LHCN-M2 (cell line): ENCODE measurements at regions not wholly inside any gene's neighbourhood (a gene's known extent, or its start where the extent isn't known, plus 50 kb on each side); places are given as distances from the start of the nearest gene placed in this dataset.

Experiments
- DNase-seq: peaks from one replicate; pipeline ENCODE4 v3.0.0-alpha.2; 2012; ENCODE audit warnings: low read depth

DNA sequence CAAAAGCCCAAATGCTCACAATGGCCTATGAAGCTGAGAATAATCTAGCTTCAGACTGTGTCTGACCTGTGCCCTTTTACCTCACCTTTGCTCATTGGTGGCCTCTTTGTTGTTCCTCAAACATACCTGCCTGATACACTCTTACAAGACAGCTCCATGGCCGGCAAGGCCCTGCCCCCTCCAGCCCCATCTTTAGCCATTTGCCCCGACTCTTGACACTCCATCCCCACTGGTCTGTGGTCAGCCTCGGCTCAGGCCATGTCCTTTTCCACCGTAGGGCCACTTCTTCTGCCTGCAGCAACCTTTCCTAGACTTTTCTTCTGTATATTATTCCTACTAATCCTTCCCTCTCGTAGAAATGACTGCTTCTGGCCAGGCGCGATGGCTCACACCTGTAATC is 265.2 kb downstream of the RPS24 start:
- no peak for DNase-seq

DNA sequence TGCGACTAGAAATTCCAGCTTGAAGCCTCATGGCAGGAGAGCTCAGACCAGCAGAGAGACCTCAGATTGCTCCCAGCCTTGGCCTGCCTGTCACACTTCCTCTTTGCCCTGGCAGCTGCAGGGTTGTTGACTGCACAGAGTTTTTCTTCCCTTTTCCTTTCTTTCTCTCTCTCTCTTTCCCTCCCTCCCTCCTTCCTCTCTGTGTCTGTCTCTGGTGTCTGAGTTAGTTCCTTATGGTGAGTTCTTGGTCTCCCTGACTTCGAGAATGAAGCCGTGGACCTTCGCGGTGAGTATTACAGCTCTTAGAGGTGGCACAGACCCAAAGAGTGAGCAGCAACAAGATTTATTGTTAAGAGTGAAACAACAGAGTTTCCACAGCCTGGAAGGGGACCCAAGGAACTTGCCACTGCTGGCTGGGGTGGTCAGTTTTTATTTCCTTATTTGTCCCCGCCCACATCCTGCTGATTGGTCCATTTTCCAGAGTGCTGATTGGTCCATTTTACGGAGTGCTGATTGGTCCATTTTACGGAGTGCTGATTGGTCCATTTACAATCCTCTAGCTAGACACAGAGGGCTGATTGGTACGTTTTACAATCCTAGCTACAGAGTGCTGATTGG is 266.3 kb downstream of the RPS24 start:
- DNase-seq = no peak

DNA sequence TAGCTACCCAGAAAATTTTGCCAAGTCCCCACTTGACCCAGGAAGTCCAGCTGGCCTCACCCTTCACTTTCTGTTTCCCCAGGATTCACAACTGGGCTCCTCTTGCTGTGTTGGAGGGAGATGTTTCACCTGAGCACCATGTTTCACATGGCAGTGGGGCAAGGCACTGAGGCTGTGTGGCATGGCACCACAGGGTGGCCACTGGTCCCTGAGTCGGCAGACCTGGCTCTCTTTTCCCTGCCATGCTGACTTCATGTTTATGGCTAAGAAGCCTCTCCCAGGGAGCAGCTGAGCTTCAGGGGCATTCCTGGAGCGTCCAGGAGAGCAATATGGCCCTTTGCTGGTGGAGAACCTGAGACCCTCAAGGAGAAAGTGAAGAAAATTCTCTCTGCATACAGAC is 266.9 kb downstream of the RPS24 start:
- no peak for DNase-seq

DNA sequence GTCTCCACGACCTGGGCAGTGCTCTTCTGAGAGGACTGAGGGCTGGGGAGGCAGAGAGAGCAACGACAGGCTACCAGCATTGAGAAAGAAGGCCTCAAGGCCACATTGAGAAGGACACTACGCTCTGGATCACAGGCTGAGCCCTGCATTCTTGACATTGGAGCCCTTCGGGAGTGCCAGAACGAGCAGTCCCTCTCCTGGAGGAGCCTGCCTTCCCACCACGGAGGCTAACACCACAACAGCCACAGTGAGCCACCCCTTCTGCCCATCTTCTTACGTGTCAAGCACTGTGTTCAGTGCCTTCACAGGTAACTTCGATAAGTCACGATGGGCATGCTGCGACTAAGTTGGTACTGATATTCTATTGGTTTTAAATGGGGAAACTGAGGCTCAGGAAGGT is 267.8 kb downstream of the RPS24 start:
- DNase-seq = no peak

DNA sequence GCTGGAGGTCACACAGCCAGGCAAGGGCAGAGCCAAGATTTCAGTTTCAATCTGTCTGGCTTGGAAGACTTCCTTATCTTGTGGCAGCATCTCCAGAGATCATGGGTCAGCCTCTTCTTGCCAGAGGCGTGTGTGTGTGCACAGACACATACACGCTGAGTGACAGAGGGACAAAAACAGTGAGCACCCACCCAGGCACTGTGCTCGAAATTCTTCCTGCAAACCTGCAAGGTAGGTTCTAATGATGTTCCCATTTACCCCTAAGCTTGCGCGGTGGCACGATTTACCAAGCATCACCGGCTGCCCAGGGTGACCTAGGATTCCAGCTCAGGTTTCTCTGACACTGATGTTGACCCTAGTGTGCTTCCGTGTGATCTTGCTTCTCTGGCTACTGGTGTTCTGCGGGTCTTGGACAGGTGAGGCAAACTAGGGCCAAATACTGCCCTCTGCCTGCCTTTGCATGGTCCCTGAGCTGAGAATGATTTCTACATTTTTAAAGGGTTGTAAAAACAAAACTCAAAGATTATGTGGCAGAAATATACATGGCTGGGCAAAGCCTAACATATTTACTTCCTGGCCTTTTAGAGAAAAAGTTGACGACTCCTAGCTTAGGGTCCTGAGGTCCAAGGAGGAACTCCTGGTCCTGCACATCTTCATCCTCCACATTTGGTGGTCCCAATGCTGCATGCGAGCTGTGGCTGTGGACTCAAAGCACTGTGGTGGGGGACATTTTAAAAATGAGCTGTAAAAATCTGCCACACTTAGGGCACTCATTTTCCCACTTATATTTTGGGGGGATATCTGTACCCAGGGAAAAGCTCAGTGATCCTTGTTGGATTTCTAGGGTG is 268.5 kb downstream of the RPS24 start:
- DNase-seq = peak; percentile 18

DNA sequence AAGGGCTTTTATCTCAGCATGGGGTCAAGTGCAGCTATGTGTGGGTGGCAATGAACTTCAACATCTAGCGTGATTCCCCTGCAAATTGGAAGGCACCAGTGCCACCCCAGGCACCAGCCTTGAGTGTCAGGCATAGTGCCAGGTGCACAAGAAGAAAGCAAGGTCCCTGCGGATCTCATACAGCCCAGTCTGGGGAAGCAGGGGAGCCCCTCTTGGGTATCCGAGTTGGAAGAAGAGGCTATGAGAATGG is 269.0 kb downstream of the RPS24 start:
- no peak for DNase-seq

DNA sequence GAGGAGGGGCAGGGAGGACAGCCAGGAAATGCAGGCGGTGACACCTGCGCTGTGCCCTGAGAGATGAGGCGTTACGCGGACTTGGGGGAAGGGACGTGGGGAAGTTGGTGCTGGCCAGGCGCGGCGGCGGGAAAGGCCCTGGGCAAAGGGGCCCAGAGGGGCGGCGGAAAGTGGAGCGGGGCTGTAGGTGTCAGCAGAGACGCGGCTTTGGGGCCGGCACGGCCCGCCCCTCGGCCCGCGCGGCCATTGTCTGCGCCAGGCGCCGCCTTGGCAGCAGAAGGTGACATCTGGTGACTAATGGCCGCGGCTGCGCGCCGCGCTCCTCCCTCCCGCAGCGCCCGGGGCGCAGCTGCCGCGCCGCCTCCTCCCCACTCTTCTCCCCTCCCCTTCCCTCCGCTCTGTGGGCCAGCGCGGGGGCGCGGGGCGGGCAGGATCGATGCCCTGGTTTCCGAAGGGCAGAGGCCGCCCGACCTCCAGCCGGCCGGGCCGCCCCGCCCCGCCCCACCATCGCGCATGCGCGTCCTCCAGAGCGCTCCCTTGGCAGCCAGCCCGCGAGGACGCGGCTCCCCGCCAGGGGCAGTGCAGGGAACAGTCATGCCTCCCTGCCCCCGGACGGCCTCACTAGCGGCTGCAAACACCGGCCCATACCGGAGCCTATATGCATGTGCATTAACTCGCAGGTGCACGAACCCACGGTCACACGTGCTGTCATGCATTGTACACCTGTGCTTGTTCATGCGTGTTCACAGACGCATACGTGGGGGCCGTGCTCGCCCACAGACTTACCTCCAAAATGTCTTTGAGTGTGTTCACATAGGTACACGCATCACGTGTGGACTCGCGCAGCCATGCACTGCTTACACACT is 269.6 kb downstream of the RPS24 start:
- peak; percentile 95 for DNase-seq

DNA sequence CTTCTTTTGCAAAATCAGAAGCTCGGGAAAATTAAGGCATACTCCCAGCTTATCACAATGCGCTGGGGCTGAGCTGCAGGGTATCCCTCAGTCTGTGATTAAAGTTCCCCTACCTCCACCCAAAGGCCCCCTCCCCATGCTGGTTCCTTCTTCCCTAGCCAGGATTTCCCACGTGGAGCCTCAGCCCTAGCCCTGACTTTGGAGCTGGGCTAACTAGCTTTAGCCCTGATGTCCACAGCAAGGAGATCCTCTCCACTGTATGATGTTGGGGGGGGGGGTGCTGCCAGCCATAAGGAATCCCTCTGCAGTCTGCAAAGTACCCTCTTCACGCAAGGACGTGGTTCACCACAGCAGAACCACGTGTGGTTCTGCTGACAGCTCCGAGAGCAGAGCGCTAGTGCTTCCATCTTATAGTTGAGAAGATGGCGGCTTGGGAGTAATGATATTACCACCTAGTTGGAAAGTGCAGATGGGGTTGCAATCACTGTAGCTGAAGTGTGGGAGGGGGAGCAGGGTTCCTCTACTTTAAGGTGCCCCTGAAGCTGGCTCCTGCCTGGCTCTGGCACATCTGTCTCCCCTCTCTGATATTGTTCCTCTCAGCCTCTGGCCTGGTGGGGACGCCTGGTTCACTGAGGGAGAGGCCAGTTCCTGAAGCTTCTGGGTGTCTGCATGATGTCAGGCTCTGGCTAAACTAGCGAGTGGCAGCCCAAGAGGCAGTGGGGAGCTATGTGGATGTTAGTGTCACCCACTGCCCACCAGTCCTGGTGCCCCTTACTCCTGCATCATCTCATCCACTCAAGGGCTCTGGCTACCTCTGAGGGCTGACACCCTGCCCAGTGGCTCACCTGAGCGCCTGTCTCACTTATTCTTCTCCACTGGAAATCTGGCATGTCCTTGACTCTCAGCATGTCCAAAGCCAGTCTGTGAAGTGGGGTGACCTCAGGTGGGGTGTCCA is 270.7 kb downstream of the RPS24 start:
- no peak for DNase-seq

DNA sequence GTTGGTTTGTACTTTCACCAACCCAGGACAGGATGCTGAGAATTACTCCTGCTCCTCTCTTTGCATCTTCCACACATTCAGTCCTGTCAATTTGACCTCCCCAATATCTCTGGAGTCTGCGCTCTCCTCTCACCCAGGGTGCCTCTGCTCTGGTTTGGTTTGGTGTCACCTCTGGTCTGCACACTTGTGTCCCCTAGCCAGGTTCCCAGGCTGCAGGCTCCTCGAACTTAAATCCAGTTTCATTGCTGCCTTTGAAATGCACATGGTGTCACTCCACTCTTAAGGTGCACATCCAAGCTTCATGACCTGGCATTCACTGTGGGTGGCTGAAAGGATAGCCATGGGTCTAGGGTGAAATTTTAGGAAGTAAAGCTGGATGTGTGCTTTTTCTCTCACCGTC is 271.6 kb downstream of the RPS24 start:
- DNase-seq = no peak

DNA sequence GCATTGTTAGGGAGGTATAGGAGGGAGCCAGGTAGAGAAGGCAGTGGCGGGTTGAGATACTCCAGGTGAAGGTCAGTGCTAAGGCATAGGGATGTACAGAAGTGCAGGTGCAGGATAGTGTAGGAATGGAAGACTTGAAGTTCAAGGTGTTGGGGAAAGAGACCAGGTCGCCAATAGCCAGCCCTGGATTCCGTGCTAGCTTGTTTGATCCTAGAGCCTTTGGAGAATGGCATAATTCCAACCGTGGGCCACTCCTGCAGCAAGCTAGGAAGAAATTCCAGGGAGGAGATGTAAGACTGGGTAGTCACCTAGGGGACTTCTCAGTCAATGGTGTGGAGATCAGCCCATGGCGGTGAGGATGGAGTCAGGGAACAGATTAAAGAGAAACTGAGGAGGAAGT is 272.7 kb downstream of the RPS24 start:
- DNase-seq = no peak

DNA sequence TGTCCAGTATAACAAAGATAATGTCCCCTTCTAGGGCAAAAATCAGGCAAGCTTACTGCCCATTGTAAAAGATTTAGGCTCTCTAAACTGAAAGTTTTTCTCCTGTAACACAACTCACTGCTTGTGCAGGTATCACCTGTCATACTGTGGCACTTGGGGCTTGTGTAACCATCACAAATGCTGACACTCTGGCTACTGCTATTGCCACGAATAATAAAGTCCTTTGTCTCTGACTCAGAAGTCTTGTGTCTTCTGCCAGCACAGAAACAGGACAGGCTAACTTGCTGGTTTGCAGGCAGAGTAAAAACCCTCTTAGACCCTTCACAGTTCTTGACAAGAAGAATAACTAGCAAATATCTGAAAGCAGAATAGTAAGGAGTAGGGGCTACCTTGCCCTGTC is 273.9 kb downstream of the RPS24 start:
- DNase-seq = no peak

DNA sequence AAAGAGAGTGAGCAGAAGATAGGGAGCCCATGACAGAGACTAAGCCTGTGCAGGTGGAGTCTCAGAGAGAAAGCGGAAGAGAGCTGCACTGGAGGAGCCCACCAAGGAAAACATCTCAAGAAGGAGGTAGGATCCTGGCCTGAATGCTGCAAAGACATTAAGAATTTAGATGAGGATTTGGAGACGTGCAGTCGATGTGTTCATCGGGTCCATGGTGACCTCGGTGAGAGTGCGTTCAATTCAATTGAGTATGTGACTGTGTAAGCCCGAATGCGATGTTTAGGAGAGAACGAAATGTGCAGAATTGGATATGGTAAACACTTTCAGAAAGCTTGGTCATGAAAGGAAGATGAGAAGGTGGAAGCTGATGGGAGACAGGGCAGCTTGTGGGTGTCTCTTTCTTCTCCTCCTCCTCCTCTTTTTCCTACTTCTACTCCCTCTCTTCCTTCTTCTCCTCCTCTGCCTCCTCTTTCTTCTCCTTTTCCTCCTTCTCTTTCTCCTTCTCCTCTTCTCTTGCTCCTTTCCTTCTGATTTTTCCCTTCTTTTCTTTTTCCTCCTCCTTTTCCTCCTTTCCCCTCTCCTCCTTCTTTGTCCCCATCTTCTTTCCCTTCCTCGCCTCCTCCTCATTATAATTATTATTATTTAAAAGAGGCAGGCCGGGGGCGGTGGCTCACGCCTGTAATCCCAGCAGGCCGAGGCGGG is 276.0 kb downstream of the RPS24 start:
- DNase-seq = no peak

DNA sequence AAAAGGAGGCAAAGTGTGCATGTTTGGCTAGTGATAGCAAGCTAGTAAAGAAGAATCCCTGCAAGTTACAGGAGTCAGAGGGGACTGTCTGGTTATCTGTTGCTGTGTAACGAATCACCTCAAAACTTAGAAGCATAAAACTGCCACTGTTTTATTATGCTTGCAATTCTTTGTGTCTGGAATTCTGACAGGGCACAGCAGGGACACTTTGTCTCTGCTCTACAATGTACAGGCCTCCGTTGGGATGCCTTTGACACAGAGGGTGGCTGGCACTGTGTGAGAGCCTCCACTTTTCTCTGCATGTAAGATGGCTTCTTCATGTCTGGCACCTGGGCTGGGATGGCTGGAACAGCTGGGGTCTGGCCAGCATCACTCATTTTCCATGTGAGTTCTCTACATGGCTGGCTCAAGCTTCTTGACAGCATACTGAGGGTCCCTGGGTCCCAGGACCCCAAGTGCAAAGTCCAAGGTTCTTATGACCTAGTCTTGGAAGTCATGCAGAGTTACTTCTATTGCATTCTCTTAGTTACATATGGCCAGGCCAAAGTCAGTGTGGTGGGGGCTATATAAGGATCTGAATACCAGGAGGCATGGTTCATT is 276.9 kb downstream of the RPS24 start:
- no peak for DNase-seq

DNA sequence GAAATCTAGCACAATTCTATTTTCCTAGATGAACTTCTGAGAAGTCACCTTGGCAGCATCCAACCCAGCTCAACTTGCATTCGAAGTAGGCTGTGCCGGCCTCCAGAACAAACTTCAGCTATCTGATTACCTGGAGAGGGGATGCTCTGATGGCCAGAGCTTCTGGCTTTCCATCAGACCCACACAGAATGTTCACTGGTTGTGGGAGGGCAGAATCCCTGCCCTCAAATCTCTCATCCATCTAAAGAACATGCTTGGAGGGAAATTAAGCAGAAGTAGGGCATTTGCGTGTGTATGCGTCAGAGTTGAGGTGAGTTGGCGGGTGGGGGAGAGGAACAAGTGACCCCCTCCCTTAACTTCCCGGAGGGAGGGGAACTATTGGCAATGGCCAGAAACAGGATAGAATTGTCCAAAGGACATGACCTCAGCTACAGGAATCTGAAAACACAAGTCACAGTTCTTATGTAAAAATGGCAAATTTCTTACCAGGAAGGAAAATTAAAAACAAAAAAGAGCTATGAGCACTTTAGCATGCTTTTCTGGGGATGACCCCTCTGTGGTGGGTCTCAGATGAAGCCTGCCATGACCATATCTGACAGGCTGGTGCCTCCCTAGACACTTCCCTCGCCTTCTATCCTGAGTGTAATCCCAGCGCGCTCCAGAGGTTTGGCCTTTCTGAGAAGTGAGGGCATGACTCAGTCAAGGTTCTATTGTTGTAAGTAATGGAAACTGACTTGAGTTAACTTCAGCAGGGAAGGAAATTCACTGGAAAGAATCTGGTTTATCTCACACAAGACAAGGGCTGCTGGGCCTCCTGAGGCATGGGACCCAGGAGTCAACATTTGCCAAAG is 278.8 kb downstream of the RPS24 start:
- DNase-seq = peak; percentile 22

DNA sequence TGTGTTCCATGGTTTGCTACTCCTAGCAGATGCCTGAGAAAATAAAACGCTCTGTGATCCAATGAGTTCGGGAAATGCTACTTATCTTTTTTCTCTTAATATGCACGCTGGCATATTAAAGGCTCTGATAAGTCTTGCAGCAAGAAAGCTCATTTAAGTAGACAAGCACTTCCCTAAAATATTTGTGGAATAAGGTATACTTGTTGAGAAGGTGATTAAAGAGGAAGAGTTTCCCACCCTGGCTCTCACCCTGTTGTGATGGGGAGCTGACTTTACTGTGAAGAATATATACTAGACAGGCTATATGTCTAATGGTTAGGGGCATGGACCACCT is 279.4 kb downstream of the RPS24 start:
- no peak for DNase-seq

DNA sequence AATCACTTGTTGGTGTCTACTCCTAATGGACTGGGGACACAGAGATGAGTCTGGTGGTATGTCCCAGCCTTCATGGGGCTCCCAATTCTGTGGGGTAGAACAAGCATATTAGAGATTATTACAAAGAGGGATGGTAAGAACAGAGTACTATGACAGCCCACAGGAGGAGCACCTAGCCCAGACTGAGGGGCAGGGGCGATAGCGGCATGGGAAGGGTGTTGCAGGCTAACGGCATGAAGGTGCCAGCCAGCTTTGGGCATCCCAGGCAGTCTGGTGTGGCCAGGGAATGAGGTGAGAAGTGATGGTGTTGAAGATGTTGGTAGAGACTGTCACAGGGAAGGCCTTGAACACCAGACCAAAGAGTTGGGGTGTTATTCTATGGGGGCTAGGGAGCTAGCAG is 280.0 kb downstream of the RPS24 start:
- no peak for DNase-seq

DNA sequence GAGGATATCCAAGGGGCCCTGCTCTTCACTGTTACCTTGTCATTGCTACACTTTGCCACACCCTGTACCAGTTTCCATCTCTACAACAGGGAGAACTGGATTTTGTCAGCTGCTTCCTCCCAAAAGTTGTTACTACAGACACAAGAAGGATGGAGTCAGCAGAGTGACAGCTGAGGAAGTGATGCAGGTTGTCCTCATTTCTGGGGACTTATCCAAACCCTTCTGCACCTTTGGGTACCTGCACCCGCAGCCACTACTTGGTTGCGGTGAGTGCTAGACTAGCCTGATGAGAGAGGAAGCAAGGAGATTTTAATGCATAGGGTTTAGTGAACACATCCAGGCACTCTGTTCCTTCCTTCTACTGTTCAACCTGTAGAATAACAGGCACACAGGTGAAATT is 281.0 kb downstream of the RPS24 start:
- DNase-seq = no peak

DNA sequence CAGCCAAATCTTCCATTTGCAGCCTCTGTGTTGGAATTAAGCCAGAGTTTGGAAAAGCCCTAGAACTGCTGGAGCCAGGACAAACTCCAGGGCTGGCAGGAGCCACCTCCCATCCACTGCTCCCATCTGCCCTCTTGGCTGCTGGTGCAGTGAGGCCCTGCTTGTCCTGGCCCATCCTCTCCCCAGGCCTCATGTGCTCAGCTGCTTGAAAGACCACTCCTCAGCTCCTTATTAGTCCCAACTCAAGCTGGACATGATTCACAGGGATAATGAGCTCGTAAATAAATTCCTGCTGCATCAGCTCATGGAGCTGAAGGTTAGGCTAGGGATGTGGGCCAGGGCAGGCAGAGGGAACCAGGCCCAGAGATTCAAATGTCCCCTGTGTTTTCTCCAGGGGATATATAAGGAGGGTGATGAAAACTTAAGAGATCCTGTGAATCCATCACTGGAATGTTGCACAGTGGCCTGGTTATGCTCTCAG is 282.8 kb downstream of the RPS24 start:
- peak; percentile 48 for DNase-seq

DNA sequence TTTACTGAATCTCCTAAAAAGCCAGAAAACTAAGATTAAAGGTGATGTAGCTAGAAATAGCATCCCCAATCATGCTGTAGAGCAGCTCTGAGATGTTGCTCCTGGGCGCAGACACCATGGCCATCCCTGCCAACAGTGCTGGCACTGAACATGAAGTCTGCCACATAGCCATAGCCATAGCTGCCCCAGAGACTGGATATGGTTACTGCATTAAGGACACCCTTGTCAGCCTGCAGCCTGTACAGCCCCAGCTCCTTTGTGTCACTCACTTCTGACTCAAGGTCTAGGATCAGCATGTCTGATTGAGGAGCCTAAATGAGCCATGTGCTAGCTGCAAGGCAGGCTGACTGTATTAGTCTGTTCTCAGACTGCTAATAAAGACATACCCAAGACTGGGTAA is 284.6 kb downstream of the RPS24 start:
- DNase-seq = no peak

DNA sequence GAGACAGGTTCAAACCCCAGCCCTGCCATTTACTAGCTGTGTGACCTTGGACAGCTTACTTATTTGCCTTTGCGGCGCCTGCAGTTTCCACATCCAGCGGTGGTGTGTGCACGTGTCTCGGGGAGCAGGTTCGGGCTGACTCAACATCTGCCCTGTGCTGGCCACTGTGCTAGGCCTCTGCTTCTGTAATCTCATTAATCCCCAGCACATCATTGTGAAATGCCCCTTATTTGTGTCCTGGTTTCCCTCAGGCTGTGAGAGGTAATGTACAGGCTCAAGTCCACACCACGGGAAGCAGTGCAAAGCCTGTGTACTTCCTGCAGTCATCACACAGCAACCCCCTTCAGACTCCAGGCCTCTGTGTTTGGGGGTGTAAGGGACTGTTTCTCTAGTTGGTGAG is 285.7 kb downstream of the RPS24 start:
- DNase-seq = no peak
